22Rv1 (cell line): ENCODE measurements at regions not wholly inside any gene's neighbourhood (a gene's known extent, or its start where the extent isn't known, plus 50 kb on each side); places are given as distances from the start of the nearest gene placed in this dataset.

ENCODE experiments used
- H3K27ac ChIP-seq: fragments of 450-650 bp; 2 replicates; pipeline ENCODE4 v1.5.1; 2017
- CTCF ChIP-seq: fragments of 450-650 bp; IDR thresholded peaks from 2 replicates; pipeline ENCODE4 v1.5.1; 2017; ENCODE audit warnings: mild to moderate bottlenecking
- ZFX ChIP-seq: fragments of 450-650 bp; IDR thresholded peaks from 2 replicates; pipeline ENCODE4 v1.6.1; 2017; ENCODE audit warnings: antibody characterized with exemption, borderline replicate concordance

DNA sequence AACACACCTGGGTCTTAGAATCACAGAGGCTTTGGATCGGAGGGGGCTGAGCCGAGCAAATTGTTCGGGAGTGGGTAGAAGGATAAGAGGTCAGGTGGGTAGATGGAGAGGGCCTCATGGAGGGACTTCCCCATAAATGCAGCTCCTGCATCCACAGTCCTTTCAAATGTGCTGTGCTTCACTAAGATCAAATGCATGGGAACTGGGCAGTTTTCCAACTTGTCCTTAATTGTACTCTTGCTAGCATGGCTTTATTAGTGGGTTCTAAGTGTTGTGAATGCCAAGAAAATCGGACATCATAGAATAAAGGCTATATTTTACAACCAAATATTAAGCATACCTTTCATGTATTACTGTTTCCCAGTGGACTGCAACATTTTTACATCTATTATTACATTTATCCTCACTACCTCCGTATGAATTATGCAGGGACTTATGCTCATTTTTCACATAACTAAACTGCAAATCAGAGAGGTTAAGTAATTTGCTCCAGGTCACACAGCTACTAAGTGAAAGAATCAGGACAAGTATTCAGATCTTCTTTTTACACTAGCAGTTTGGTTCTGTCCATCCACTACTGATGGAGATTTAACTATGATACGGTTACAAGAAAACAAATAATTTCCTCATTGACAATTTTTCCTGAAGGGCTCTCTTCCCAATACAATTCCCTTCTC lies 174.5 kb upstream of the RUNX1 start:
- H3K27ac ChIP-seq = no peak overlapping the region
- TF ChIP-seq ZFX = no peak

DNA sequence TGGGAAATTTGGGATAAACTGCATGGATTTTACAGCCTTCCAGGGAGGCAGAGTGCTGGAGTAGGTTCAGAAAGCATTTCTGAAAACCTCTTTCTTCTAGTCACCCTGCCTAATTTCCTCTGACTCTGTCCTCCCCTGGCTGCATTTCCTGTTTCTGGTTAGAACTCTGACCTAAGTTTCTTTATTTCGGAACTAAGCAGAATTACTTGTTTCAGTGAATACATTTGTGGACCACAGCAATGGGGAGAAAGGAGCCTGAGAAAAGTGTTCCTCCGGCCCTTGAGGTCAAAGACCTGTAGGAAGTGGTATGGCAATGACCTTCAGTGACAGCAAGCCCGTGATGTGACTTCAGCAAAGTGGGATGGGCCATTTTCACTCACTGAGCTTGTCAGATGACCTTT lies 173.4 kb upstream of the RUNX1 start:
- TF ChIP-seq ZFX (no peak), CTCF (no peak)
- no peak overlapping the region for H3K27ac ChIP-seq

- no peak for TF ChIP-seq CTCF
- no peak for TF ChIP-seq ZFX
- no peak overlapping the region for H3K27ac ChIP-seq
Measured at GRCh38 chr21:35222021-35222420, 172.9 kb upstream of the RUNX1 start.

DNA sequence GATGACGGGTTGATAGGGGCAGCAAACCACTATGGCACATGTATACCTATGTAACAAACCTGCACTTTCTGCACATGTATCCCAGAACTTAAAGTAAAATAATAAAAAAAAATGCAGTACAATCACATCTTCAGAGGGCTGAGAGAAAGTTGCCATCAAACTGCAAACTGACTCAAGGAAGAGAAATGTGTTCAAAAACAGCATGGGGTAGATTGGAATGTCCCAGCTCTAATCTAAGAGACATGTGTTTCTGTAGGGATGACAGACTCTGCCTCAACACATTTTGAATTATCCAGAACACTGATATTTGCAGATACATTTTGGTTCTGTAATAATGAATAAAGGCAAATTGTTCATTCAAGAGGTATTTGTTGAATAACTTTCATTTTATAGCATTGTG lies 171.2 kb upstream of the RUNX1 start:
- TF ChIP-seq CTCF = no peak
- no peak for TF ChIP-seq ZFX
- H3K27ac ChIP-seq = no peak overlapping the region

- TF ChIP-seq ZFX (no peak), CTCF (no peak)
- no peak overlapping the region for H3K27ac ChIP-seq
Measured at GRCh38 chr21:35219719-35220118, 170.6 kb upstream of the RUNX1 start.

DNA sequence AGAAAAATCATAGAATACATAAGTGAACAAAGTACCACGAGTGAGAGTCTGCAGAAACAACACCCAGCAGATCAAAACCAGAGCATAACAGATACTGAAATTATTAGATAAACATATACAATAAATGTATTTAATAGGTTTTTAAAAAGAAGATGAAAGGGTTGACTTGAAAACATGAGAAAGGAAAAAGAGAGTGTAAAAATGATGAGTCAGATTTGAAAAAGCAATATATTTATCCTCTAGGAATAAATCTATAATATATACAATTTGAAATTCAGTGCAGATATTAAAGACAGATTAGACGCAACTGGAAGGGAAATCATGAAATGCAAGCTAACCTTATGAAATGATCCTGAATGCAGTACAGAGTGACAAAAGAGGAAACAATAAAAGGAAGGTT lies 170.2 kb upstream of the RUNX1 start:
- TF ChIP-seq CTCF (no peak), ZFX (no peak)
- H3K27ac ChIP-seq = no peak overlapping the region

DNA sequence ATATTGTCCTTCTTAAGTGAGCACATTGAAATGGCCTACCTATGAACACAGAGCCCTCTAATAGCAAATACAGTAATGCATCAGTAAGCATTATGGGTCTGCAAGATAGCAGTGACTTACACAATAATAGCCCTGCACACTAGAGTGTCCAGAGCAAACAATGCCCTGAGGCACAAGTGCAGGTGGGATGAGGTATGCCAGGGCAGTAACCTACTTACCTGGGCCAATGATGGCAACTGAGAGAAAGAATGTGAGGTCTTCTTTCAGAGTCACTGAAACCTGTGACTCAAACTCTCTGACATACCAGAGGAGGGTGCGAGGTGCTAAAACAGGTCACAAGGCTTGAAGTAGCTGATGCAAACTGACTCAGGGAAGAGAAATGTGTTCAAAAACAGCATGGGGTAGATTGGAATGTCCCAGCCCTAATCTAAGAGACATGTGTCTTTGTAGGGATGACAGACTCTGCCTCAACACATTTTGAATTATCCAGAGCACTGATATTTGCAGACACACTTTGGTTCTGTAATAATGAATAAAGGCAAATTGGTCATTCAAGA lies 168.5 kb upstream of the RUNX1 start:
- TF ChIP-seq ZFX (no peak), CTCF (no peak)

DNA sequence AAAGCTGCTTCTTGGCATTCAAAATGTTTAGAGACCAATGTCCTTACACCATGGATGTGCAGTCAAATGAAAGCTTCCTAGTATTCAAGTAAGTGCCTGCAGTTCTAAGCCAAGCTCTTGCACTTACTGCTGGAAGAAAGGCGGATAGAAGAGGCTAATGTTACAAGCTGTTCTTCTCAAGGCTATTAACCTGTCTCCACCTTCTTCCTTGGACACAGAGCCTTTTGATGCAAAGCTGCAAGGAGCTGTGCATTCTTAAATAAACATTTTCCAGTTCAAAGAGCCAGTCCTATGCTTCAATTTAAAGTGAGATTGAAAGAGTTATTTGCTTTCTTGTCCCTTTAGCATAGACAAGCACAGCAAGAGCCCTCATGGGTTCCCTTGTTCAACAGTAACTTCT lies 167.9 kb upstream of the RUNX1 start:
- TF ChIP-seq ZFX (no peak), CTCF (no peak)
- no peak overlapping the region for H3K27ac ChIP-seq

More for the DNA sequence above, 168.5 kb upstream of the RUNX1 start:
- no peak overlapping the region for H3K27ac ChIP-seq
